ENCODE measurements at regions not wholly inside any gene's neighbourhood (a gene's known extent, or its start where the extent isn't known, plus 50 kb on each side); places are given as distances from the start of the nearest gene placed in this dataset.
"Not testable (repeated sequence)": the region's sequence is repeated elsewhere in the genome, so short reads cannot be mapped to it uniquely, and the experiment has no call there.

DNA sequence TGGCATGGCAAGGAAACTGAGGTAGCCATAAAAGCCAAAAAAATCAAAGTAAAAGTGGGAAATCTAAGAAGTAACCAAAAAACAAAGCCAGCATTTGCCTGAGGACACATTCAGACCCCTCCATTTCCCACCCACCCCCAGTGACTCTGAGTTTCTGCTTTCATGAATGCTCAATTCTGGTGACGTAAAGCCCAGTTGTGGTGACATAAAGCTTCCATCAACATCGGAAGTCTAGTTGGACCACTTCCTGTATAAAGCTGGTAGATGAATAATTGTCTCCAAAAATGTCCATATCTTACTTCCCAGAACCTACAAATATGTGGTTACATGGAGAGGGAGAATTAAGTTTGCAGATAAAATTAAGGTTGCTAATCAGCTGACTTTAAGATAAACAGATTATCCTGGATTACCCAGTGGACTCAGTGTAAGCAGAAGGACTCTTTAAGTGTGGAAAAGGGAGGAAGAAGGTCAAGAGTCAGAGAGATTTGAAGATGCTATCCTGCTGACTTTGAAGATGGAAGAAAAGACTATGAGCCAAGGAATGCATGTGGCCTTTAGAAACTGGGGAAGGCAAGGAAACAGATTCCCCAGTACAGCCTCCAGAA is 62.0 kb upstream of the ST3GAL6 start:
- no peak overlapping the region for H3K4me3 ChIP-seq (ENCODE audit: low read length)
- TF ChIP-seq, protein P1, sequence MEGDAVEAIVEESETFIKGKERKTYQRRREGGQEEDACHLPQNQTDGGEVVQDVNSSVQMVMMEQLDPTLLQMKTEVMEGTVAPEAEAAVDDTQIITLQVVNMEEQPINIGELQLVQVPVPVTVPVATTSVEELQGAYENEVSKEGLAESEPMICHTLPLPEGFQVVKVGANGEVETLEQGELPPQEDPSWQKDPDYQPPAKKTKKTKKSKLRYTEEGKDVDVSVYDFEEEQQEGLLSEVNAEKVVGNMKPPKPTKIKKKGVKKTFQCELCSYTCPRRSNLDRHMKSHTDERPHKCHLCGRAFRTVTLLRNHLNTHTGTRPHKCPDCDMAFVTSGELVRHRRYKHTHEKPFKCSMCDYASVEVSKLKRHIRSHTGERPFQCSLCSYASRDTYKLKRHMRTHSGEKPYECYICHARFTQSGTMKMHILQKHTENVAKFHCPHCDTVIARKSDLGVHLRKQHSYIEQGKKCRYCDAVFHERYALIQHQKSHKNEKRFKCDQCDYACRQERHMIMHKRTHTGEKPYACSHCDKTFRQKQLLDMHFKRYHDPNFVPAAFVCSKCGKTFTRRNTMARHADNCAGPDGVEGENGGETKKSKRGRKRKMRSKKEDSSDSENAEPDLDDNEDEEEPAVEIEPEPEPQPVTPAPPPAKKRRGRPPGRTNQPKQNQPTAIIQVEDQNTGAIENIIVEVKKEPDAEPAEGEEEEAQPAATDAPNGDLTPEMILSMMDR (IDR thresholded peaks at IDR 0.05; ENCODE audit: insufficient read depth, low read depth, low read length, missing control alignments), result no peak
- no peak for DNase-seq (ENCODE audit: low read depth)

DNA sequence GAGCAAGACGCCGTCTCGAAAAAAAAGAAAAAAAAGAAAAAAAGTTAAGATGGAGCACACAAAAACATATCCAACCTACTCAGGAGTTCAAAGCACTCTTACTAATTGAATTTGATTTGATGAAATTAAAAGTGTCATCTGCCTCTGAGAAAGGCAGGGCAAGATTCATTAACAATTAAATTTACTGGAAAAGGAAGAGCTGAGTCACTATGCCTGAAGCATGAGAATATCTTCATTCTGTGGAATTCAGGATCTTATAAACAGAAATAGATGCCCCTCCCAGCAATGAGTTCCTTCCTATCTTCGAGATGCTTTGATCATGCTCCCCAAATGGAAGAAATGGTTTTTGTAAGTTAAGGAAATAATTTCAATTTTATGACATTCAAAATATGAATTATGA is 61.0 kb upstream of the ST3GAL6 start:
- TF ChIP-seq, protein P1 (IDR thresholded peaks at IDR 0.05; ENCODE audit: insufficient read depth, low read depth, low read length, missing control alignments), result no peak
- DNase-seq (ENCODE audit: low read depth), result peak; percentile 38
- no peak overlapping the region for H3K4me3 ChIP-seq (ENCODE audit: low read length)

DNA sequence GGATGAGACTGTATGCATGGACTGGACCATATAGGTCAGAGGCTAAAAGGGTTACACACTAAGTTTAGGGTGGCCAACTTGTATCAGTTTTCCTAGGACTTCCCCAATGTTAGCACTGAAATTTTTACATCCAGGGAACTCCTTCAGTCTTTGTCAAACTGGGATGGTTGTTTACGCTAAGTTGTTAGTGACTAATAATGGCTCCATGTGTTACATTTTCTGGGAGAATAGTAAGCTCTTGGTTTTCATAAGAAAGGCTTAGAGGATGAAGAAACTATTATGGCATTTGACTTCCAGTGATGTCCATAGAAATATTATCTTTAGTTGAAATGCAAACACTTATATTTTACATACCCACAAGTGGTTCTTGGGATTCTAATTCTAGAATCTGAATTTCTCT is 57.9 kb upstream of the ST3GAL6 start:
- no peak overlapping the region for H3K4me3 ChIP-seq (ENCODE audit: low read length)
- TF ChIP-seq, protein P1 (IDR thresholded peaks at IDR 0.05; ENCODE audit: insufficient read depth, low read depth, low read length, missing control alignments), result no peak
- DNase-seq (ENCODE audit: low read depth), result no peak

DNA sequence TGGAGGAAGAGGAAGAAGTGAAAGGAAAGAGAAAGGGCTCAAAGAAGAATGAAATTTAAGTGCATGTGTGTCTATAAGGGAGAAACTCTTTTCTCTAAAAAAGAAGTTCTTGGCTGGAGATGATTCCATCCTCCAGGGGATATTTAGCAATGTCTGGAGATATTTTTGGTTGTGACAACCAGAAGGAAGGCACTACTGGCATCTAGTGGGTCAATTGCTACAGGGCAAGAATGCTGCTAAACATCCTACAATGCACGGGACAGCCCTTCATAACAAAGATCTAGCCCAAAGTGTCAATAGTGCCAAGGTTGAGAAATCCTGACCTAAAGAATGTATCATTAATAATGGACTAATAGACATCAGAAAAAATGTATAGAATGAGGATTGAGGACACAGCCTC is 57.4 kb upstream of the ST3GAL6 start:
- no peak for DNase-seq (ENCODE audit: low read depth)
- no peak overlapping the region for H3K4me3 ChIP-seq (ENCODE audit: low read length)
- TF ChIP-seq, protein P1 (IDR thresholded peaks at IDR 0.05; ENCODE audit: insufficient read depth, low read depth, low read length, missing control alignments), result no peak

DNA sequence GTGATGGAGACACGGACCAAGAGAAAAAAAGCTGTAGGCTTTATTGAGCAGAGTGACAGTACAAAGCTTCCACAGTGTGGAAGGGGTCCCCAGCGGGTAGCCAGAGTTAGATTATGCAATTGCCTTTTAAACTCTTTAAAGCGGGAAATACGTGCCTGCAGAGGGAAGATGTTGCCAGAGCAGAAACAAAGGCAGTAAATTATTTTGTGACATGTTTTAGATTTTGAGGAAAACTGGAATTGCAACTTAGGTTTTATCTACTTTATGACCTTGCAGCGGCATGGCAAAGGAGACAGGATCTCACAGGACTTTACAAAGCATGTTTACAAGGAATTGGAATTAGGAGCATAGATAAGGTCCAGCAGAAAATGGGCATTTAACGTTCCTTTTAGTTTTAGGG is 54.5 kb upstream of the ST3GAL6 start:
- DNase-seq (ENCODE audit: low read depth); H3K4me3 ChIP-seq (ENCODE audit: low read length): not testable (repeated sequence)

DNA sequence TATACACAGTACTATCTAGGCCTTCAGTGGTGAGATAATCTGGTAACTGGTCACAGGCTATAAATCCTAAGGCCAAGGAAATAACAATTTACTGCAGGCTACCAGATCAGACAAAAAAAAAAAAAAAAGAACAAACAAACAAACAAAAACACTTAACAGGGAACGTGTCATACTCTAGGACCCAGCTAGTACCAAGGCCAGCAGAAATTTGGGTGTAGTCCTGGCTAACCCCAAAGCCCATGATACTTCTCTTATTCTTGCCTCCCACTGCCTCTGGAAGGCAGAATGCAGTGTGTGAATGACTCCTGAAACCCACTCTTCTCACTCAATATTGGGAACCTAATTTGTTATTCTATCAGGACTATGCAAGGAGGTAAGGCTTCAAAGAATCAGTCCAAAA is 53.7 kb upstream of the ST3GAL6 start:
- TF ChIP-seq, protein P1 (IDR thresholded peaks at IDR 0.05; ENCODE audit: insufficient read depth, low read depth, low read length, missing control alignments), result no peak
- DNase-seq (ENCODE audit: low read depth), result no peak
- H3K4me3 ChIP-seq (ENCODE audit: low read length), result no peak overlapping the region

DNA sequence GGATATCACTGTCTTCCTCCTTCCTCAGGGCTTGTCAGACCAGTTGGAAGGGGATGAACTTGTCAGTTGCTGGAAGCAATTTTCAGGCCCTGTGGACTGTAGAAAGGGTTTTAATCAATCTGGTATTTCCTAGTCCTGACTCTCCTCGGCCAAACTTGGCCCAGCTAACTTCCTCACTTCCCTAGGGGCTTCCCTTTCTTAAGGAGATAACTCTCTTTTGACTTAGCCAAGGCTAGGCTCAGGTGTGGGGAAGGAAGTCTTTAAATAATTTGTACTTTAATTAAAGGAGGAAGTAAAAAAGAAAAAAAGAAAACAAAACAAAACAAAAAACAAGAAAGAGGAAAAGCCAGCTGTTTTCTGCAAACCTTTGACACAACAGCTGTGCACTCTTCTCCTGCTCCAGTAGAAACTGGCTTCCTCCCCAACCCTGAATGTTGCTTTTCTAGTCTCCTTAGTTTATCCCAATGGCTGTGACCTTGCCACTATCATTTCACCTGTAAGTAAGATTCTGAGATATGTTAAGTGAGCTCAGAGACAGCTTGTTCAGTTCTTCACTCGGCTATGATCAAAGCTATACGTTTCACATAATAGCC is 53.0 kb upstream of the ST3GAL6 start:
- no peak for DNase-seq (ENCODE audit: low read depth)
- TF ChIP-seq, protein P1 (IDR thresholded peaks at IDR 0.05; ENCODE audit: insufficient read depth, low read depth, low read length, missing control alignments), result no peak
- no peak overlapping the region for H3K4me3 ChIP-seq (ENCODE audit: low read length)
